NCI-H510A treated with DMSO at 0.1 percent for 48 hours (cell line): ENCODE measurements at regions not wholly inside any gene's neighbourhood (a gene's known extent, or its start where the extent isn't known, plus 50 kb on each side); places are given as distances from the start of the nearest gene placed in this dataset.

Experiments
- DNase-seq: peaks from one replicate; lab custom pipeline; 2025; lab: John Stamatoyannopoulos, UW

- no peak for DNase-seq
Measured at GRCh38 chr5:35316611-35317274, 86.5 kb upstream of the PRLR start.

GRCh38 chr5:35313291-35313690 lies 83.0 kb upstream of the PRLR start:
- no peak for DNase-seq

- no peak for DNase-seq
Measured at GRCh38 chr5:35312267-35312666, 82.0 kb upstream of the PRLR start.

GRCh38 chr5:35309365-35310130 lies 79.3 kb upstream of the PRLR start:
- DNase-seq: no peak

- DNase-seq: no peak
Measured at GRCh38 chr5:35308421-35308820, 78.1 kb upstream of the PRLR start.

GRCh38 chr5:35306716-35307365 lies 76.6 kb upstream of the PRLR start:
- DNase-seq: no peak

GRCh38 chr5:35305336-35306020 lies 75.2 kb upstream of the PRLR start:
- DNase-seq: no peak

GRCh38 chr5:35304291-35304690 lies 74.0 kb upstream of the PRLR start:
- DNase-seq: no peak

GRCh38 chr5:35303152-35303551 lies 72.9 kb upstream of the PRLR start:
- no peak for DNase-seq

- DNase-seq: no peak
Measured at GRCh38 chr5:35302544-35302943, 72.3 kb upstream of the PRLR start.

GRCh38 chr5:35297755-35298154 lies 67.5 kb upstream of the PRLR start:
- DNase-seq: no peak

- DNase-seq: no peak
Measured at GRCh38 chr5:35294976-35295375, 64.7 kb upstream of the PRLR start.

- no peak for DNase-seq
Measured at GRCh38 chr5:35294017-35294416, 63.7 kb upstream of the PRLR start.

- DNase-seq: no peak
Measured at GRCh38 chr5:35285435-35285834, 55.1 kb upstream of the PRLR start.

- DNase-seq: no peak
Measured at GRCh38 chr5:35285011-35285410, 54.7 kb upstream of the PRLR start.

GRCh38 chr5:35284364-35284763 lies 54.1 kb upstream of the PRLR start:
- DNase-seq: no peak

- DNase-seq: no peak
Measured at GRCh38 chr5:35282810-35283209, 52.5 kb upstream of the PRLR start.

- no peak for DNase-seq
Measured at GRCh38 chr5:35281613-35282012, 51.3 kb upstream of the PRLR start.
